Suprapubic skin (tissue), 4 donors: ENCODE measurements at regions not wholly inside any gene's neighbourhood (a gene's known extent, or its start where the extent isn't known, plus 50 kb on each side); places are given as distances from the start of the nearest gene placed in this dataset.

Source experiments
- DNase-seq, 2 donors: peaks; one replicate each; pipeline ENCODE4 v3.0.0-alpha.2; 2019; ENCODE audit warnings: low spot score in 2 of 2
- H3K27ac ChIP-seq: fragments of 200-600 bp; sonication (generic); one replicate; pipeline ENCODE4 v1.5.1; 2019
- H3K27me3 ChIP-seq: fragments of 200-600 bp; sonication (generic); one replicate; pipeline ENCODE4 v1.5.1; 2019
- H3K36me3 ChIP-seq: fragments of 200-600 bp; sonication (generic); one replicate; pipeline ENCODE4 v1.5.1; 2019
- H3K4me1 ChIP-seq: fragments of 200-600 bp; sonication (generic); one replicate; pipeline ENCODE4 v1.5.1; 2019
- H3K4me3 ChIP-seq: fragments of 200-600 bp; sonication (generic); one replicate; pipeline ENCODE4 v1.5.1; 2019; ENCODE audit warnings: mild to moderate bottlenecking
- H3K9me3 ChIP-seq: fragments of 200-600 bp; sonication (generic); one replicate; pipeline ENCODE4 v1.5.1; 2019
- EP300 ChIP-seq: sonication (generic); formaldehyde crosslinking; IDR thresholded peaks from one replicate; pipeline ENCODE4 v1.6.1; 2017; ENCODE audit warnings: antibody characterized with exemption
- POLR2A ChIP-seq, 2 donors: fragments of 450-650 bp; IDR thresholded peaks; one replicate each; pipeline ENCODE4 v1.6.1; 2017; ENCODE audit warnings: antibody characterized with exemption in 2 of 2, mild to moderate bottlenecking in 2 of 2, moderate library complexity in 2 of 2
- POLR2AphosphoS5 ChIP-seq, 3 donors: sonication (generic); formaldehyde crosslinking; IDR thresholded peaks; one replicate each; pipeline ENCODE4 v1.6.1; 2017; ENCODE audit warnings: antibody characterized with exemption in 3 of 3
- WGBS: methylation state at CpG from one replicate; pipeline ENCODE4 v1.1.5; 2018; 5-methylcytosine and 5-hydroxymethylcytosine counted together
- TF ChIP-seq, protein P1 (sequence below), 2 donors: fragments of 200-600 bp in 1 of 2; fragments of 450-650 bp in 1 of 2; sonication (generic) in 1 of 2; IDR thresholded peaks; one replicate each; pipeline ENCODE4 v1.5.1; 2016 to 2019; ENCODE audit warnings: antibody characterized with exemption in 2 of 2, mild to moderate bottlenecking in 1 of 2, moderate library complexity in 1 of 2

DNA sequence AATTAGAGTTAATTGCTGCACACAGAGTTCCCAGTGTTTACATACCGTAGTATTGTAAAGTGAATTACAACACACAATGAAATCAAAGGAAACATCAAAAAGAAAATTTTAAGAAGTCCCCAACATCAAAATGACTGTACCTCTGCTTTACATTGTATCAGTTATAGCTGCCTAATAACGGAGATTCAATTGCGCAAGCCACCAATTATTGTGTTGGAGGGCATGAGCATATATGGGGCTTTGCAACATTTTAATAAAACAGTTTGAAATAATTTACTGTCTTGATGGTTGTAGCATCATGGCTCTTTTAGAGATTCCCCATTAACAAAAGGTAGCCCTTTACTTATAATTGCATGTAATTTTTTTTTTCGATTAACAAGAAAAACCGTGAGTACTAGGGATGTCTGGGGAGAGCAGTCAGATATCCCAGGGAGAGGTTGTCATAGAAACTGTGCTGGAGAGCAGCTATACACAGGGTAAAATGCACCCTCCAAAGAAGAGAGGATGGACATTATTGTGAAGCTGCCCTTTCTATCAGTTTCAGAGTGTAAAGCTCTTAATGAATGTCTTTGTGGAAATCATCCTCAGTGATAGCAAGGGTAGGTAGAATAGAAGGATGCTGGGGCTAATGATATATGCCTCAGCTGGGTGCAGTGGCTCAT lies 55.9 kb upstream of the BTG3 start:
- no peaks in the 10 kb centered on the region for H3K9me3 ChIP-seq
- WGBS, result 82% methylated on average over 5 of the region's 5 CpGs
- H3K4me1 ChIP-seq, result no peaks in the 10 kb centered on the region
- no peak overlapping the region for H3K4me3 ChIP-seq
- no peak for DNase-seq
- no peaks in the 10 kb centered on the region for H3K27me3 ChIP-seq
- H3K36me3 ChIP-seq, result no peaks in the 10 kb centered on the region
- no peak overlapping the region for H3K27ac ChIP-seq
- TF ChIP-seq EP300, result no peak
- TF ChIP-seq, protein P1, sequence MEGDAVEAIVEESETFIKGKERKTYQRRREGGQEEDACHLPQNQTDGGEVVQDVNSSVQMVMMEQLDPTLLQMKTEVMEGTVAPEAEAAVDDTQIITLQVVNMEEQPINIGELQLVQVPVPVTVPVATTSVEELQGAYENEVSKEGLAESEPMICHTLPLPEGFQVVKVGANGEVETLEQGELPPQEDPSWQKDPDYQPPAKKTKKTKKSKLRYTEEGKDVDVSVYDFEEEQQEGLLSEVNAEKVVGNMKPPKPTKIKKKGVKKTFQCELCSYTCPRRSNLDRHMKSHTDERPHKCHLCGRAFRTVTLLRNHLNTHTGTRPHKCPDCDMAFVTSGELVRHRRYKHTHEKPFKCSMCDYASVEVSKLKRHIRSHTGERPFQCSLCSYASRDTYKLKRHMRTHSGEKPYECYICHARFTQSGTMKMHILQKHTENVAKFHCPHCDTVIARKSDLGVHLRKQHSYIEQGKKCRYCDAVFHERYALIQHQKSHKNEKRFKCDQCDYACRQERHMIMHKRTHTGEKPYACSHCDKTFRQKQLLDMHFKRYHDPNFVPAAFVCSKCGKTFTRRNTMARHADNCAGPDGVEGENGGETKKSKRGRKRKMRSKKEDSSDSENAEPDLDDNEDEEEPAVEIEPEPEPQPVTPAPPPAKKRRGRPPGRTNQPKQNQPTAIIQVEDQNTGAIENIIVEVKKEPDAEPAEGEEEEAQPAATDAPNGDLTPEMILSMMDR (IDR thresholded peaks at IDR 0.05), result no peak
- no peak for TF ChIP-seq POLR2AphosphoS5 (IDR thresholded peaks at IDR 0.05)
- no peak for TF ChIP-seq POLR2A (IDR thresholded peaks at IDR 0.05)

DNA sequence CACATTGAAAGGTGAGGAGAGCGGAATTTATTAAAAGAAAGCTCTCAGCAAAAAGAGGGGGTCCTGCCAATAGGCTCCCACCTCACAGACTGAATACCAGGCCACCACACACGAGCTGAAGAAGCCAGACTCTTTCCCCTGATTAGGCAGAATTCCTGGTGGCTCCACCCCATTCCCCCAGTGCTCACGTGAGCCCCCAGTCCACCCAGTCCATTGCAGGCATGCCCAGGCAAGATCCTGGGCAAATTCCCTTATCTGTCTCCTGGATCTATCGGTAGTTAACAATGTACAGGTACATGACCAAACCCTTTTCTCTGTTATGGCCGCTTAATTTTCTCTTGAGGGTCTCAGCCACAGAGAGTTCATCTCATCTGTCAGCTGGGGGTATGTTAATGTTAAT lies 54.6 kb upstream of the BTG3 start:
- 68% methylated on average over 5 of the region's 5 CpGs for WGBS
- no peak for DNase-seq

More for the DNA sequence above, 54.6 kb upstream of the BTG3 start:
- H3K36me3 ChIP-seq, result no peaks in the 10 kb centered on the region
- no peaks in the 10 kb centered on the region for H3K27me3 ChIP-seq
- H3K9me3 ChIP-seq, result no peaks in the 10 kb centered on the region
- no peak overlapping the region for H3K4me3 ChIP-seq
- TF ChIP-seq POLR2A (IDR thresholded peaks at IDR 0.05) (no peak), EP300 (no peak), POLR2AphosphoS5 (IDR thresholded peaks at IDR 0.05) (no peak)
- TF ChIP-seq, protein P1 (IDR thresholded peaks at IDR 0.05), result no peak
- no peak overlapping the region for H3K27ac ChIP-seq
- no peaks in the 10 kb centered on the region for H3K4me1 ChIP-seq
